Hepatocyte (in vitro differentiated cells): ENCODE measurements at regions not wholly inside any gene's neighbourhood (a gene's known extent, or its start where the extent isn't known, plus 50 kb on each side); places are given as distances from the start of the nearest gene placed in this dataset.

ENCODE experiments used
- DNase-seq: peaks from one replicate; pipeline ENCODE4 v3.0.0-alpha.2; 2016; ENCODE audit warnings: low spot score
- H2AFZ ChIP-seq: fragments of 200-600 bp; sonication (generic); 2 replicates; pipeline ENCODE4 v1.6.0; 2016; ENCODE audit warnings: antibody characterized with exemption, mild to moderate bottlenecking
- H3K27ac ChIP-seq: fragments of 200-600 bp; sonication (generic); 2 replicates; pipeline ENCODE4 v1.5.1; 2016; ENCODE audit warnings: mild to moderate bottlenecking
- H3K27me3 ChIP-seq: fragments of 200-600 bp; sonication (generic); 2 replicates; pipeline ENCODE4 v1.6.1; 2016
- H3K36me3 ChIP-seq: fragments of 200-600 bp; sonication (generic); replicated peaks from 2 replicates; pipeline ENCODE4 v1.5.1; 2016; ENCODE audit warnings: low read depth; ENCODE audit not compliant: insufficient read depth
- H3K4me1 ChIP-seq: fragments of 200-600 bp; sonication (generic); 2 replicates; pipeline ENCODE4 v1.5.1; 2016; ENCODE audit warnings: mild to moderate bottlenecking, moderate library complexity; ENCODE audit not compliant: insufficient read depth
- H3K4me2 ChIP-seq: fragments of 200-600 bp; sonication (generic); 2 replicates; pipeline ENCODE4 v1.6.0; 2016
- H3K4me3 ChIP-seq: fragments of 200-600 bp; sonication (generic); 2 replicates; pipeline ENCODE4 v1.5.1; 2016; ENCODE audit warnings: mild to moderate bottlenecking
- H3K79me2 ChIP-seq: fragments of 200-600 bp; sonication (generic); 2 replicates; pipeline ENCODE4 v1.6.0; 2017; ENCODE audit warnings: mild to moderate bottlenecking
- H3K9me2 ChIP-seq: fragments of 200-600 bp; sonication (generic); replicated peaks from 2 replicates; pipeline ENCODE4 v1.6.0; 2017; ENCODE audit warnings: mild to moderate bottlenecking; ENCODE audit not compliant: insufficient read depth
- H3K9me3 ChIP-seq: fragments of 200-600 bp; sonication (generic); 2 replicates; pipeline ENCODE4 v1.5.1; 2016; ENCODE audit warnings: low read depth, mild to moderate bottlenecking
- H4K20me1 ChIP-seq: fragments of 200-600 bp; sonication (generic); 2 replicates; pipeline ENCODE4 v1.6.0; 2016; ENCODE audit warnings: mild to moderate bottlenecking; ENCODE audit not compliant: insufficient read depth, poor library complexity, severe bottlenecking
- CTCF ChIP-seq: fragments of 200-600 bp; sonication (generic); IDR thresholded peaks from 2 replicates; pipeline ENCODE4 v1.5.1; 2016; ENCODE audit warnings: antibody characterized with exemption, mild to moderate bottlenecking; ENCODE audit not compliant: poor library complexity
- EZH2 ChIP-seq: fragments of 200-600 bp; sonication (generic); IDR thresholded peaks from 2 replicates; pipeline ENCODE4 v1.6.1; 2016; ENCODE audit warnings: antibody characterized with exemption, mild to moderate bottlenecking, borderline replicate concordance
- EZH2phosphoT487 ChIP-seq: fragments of 200-600 bp; sonication (generic); IDR thresholded peaks from one replicate; pipeline ENCODE4 v1.6.1; 2018; ENCODE audit warnings: antibody characterized with exemption, mild to moderate bottlenecking, low read depth, moderate library complexity; ENCODE audit not compliant: unreplicated experiment, severe bottlenecking
- whole genome bisulfite sequencing: methylation state at CpG from one replicate; pipeline ENCODE4 v1.1.6; 2016; ENCODE audit warnings: low lambda C conversion rate; ENCODE audit errors: missing lambda C conversion rate; 5-methylcytosine and 5-hydroxymethylcytosine counted together

DNA sequence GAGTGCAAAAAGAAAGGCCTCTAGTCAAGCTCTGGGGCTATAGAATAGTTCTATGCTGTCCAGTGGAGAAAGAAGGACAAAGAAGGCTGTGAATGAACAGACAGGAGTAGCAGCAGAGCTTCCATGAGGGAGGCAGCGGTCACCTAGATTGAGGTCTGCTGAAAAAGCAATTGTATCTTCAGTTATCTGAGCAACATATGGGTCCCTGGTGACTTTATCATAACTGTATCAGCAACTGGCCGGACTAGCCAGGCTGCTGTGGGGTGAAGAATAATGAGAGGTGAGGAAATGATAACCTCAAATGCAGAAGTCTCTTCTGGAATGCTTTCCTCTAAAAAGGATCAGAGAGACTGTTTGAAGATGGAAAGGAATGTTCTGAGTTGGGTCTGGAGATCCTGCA, 971.3 kb upstream of the TMEM132C start:
- Histone ChIP-seq H3K4me2 (no peak overlapping the region), H3K9me3 (no peaks in the 10 kb centered on the region), H3K36me3 (no peaks in the 10 kb centered on the region), H3K4me3 (no peak overlapping the region), H3K9me2 (no peaks in the 10 kb centered on the region), H3K4me1 (no peaks in the 10 kb centered on the region), H3K79me2 (no peaks in the 10 kb centered on the region), H4K20me1 (no peaks in the 10 kb centered on the region), H3K27ac (no peak overlapping the region), H3K27me3 (no peaks in the 10 kb centered on the region), H2AFZ (no peak overlapping the region)
- 64% methylated on average over 2 of the region's 2 CpGs for WGBS
- TF ChIP-seq EZH2 (no peak), CTCF (no peak), EZH2phosphoT487 (no peak)
- no peak for DNase-seq

DNA sequence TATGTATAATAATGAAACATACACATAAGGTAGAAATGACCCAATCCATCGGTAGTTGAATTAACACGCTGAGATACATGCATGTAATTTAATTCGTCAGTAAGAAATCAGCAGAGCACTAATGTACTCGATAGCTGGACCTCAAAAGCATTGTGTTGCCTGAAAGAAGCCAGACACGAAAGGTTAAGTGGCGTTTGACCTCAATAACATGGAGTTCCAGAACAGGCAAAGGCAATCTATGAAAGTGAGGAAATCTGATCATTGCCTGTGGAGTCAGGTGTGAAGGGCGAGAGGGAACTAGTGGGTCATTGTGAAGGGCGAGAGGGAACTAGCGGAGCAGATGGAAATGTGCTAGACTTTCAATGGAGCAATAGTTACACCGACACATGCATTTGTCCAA, 970.4 kb upstream of the TMEM132C start:
- WGBS, result 70% methylated on average over 10 of the region's 10 CpGs
- no peak for DNase-seq
- no peak overlapping the region for H2AFZ ChIP-seq
- no peak overlapping the region for H3K27ac ChIP-seq
- no peak for TF ChIP-seq CTCF
- TF ChIP-seq EZH2phosphoT487, result no peak
- no peak for TF ChIP-seq EZH2
- no peaks in the 10 kb centered on the region for H3K27me3 ChIP-seq
- H3K9me3 ChIP-seq, result no peaks in the 10 kb centered on the region
- no peak overlapping the region for H3K4me2 ChIP-seq
- H3K36me3 ChIP-seq, result no peaks in the 10 kb centered on the region
- H3K9me2 ChIP-seq, result no peaks in the 10 kb centered on the region
- H3K4me3 ChIP-seq, result no peak overlapping the region
- H3K79me2 ChIP-seq, result no peaks in the 10 kb centered on the region
- no peaks in the 10 kb centered on the region for H4K20me1 ChIP-seq
- H3K4me1 ChIP-seq, result no peaks in the 10 kb centered on the region

DNA sequence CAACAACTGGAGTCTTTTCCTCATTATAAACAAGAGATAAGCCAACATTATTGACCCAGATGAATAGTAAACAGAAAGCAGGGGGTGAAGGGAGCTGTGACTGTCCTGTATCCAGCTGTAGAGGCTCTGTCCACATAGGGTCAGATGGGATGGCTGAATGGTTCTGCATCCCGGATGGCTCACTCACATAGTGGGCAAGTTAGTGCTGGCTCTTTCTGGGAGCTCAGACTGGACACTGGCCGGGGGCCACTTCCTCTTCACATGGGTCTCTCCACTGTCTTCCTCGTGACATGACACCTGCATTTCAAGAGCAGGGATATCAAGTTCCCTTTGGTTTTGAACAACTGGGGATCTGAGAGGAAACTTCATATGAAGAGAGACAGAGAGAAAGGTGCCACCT, 969.6 kb upstream of the TMEM132C start:
- Histone ChIP-seq H3K27ac (no peak overlapping the region), H3K4me1 (no peaks in the 10 kb centered on the region), H2AFZ (no peak overlapping the region), H3K36me3 (no peaks in the 10 kb centered on the region), H3K9me2 (no peaks in the 10 kb centered on the region), H3K79me2 (no peaks in the 10 kb centered on the region), H3K27me3 (no peaks in the 10 kb centered on the region), H4K20me1 (no peaks in the 10 kb centered on the region), H3K9me3 (no peaks in the 10 kb centered on the region), H3K4me2 (no peak overlapping the region), H3K4me3 (no peak overlapping the region)
- 92% methylated on average over 3 of the region's 3 CpGs for WGBS
- DNase-seq, result no peak
- TF ChIP-seq EZH2 (no peak), EZH2phosphoT487 (no peak), CTCF (no peak)

DNA sequence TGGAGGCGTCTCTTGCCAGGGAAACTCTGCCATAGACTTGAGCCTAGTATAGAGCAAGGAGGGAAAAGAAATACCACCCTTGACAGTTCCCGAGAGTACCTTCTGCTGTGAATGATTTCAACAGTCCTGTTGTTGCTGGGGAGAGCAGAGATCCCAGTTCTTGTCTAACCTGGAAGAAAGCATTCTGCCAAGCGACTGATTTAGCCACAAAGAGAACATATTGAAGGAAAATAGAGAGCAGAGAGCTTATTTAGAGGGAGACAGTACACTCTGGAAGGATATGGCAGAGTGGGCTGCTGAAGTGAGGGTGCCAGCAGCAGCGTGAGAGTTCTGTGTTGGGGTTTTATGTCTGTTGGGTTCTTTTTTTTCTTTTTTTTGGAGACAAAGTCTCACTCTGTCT, 966.9 kb upstream of the TMEM132C start:
- no peaks in the 10 kb centered on the region for H3K79me2 ChIP-seq
- H3K27me3 ChIP-seq, result no peaks in the 10 kb centered on the region
- no peak overlapping the region for H3K27ac ChIP-seq
- H3K4me3 ChIP-seq, result no peak overlapping the region
- 86% methylated on average over 4 of the region's 4 CpGs for WGBS
- H3K36me3 ChIP-seq, result no peaks in the 10 kb centered on the region
- H3K4me2 ChIP-seq, result no peak overlapping the region
- H4K20me1 ChIP-seq, result no peaks in the 10 kb centered on the region
- no peak for DNase-seq
- no peaks in the 10 kb centered on the region for H3K9me2 ChIP-seq
- H3K4me1 ChIP-seq, result no peaks in the 10 kb centered on the region
- no peak for TF ChIP-seq EZH2
- no peak for TF ChIP-seq EZH2phosphoT487
- no peak for TF ChIP-seq CTCF
- no peaks in the 10 kb centered on the region for H3K9me3 ChIP-seq
- H2AFZ ChIP-seq, result no peak overlapping the region
